Stimulated activated CD4-positive, alpha-beta T cell treated with anti-CD3 and anti-CD28 coated beads, Interleukin-12 subunit alpha, Interleukin-12 subunit beta, amount 100 ng/mL, for 24 hours (primary cell): ENCODE measurements at regions not wholly inside any gene's neighbourhood (a gene's known extent, or its start where the extent isn't known, plus 50 kb on each side); places are given as distances from the start of the nearest gene placed in this dataset.
"Not testable (repeated sequence)": the region's sequence is repeated elsewhere in the genome, so short reads cannot be mapped to it uniquely, and the experiment has no call there.

Experiments used
- DNase-seq, 2 experiments: peaks; one replicate each; pipeline ENCODE4 v3.0.0-alpha.2; 2020; ENCODE audit warnings: low read depth in 2 of 2

DNA sequence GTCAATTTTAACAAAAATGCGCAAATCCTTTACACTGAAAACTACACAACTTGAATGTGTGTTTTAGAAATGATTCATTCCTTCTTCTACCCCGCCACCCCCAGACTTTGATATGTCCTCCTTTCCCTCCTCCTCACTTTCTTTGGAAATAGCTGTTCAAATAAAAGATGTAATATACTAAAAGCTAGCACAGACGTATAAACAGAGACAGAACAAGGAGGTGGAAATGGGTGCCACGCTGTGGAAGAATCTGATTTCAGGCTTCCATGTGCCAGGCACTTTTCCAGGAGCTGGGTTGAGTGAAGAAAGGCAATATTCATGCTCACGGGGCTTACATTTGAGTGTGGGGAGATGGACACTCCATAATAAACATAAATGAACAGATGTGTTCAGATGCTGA is 246.6 kb downstream of the ZNF92 start:
- DNase-seq, result not testable (repeated sequence)

DNA sequence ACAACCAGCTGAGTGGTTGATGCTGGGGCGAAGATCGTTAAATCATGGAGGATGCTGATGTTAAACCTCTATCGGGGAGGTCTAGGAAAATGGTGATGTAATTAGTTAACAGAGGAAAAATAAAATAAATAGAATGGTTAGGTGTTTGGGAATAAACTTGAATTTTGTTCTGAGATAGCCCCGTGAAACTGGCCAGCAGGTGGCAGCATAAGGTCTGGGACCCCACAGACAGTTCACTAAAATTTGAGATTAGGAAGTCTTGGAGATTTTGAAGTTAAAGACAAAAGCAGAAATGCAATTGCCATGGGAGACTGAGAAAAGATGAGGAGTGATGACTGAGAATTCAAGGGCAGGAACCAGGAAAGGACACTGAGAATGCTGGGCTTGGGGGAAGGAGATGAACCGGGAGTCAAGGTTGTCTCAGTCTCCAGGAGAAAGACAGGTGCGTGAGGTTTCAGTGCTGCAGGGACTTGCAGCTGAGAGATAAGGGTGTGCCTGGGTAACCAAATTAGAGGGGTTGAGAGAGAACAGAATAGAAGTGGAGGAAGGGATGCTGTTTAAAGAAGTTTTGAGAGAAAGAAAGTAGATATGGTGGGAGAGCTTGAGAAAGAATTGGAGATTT is 248.0 kb downstream of the ZNF92 start:
- DNase-seq, result peak in 1 of 2 experiments; percentile 20

DNA sequence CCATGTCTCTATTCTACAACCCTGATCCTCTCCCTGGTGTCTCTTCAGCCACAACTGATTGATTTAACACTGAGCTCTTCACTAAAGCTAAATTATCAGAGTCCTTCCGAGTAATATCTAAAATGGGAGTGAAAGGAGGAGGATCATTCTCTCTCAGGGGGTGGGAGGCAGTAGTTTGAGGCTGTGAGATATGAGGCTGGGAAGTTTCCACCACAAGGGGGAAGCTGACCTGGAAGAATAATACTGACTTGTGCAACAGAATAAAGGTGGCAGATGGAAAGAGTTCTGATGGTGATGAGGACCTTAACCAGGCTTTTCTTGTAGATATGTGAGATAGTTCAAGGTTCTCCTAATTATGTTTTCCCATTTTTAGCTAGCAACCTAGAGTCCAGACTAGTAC is 241.6 kb upstream of the VKORC1L1 start:
- not testable (repeated sequence) for DNase-seq

DNA sequence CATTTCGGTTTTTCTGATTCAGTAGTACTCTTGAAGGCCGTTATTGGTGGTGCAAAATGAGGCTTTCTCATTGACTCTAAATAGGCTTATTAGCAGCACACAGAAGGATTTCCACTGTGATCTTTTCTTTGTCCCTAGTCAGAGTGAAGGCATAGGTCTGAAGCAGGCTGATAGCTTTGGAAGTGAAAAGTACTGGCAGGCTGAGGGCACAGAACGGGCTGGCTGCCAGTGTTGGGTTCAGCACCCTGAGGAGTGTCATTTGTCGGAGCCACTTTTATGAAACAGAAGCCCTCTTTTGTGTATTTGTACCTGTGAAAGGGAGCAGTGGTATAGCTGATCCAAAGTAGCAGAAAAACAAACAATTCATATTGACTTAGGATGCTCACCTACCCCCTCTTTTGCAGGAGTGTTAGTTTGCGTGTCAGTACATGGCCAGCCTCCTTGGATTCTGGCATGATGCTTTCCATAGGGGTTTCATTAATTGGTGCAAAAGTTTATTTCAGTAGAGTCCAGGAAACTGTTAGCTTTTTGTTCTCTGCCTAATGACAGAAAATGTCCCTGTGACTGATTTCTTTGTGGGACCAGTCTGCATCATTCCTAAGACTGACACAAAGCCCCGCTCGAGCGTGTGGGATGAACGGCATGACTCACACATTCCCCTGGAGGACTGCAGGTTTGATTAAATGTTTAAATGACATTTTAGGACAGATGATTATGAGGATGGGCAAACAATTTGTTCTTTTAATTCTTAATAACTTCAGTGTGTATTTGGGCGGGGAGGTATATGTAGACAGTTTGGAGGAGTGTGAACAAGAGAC is 239.1 kb upstream of the VKORC1L1 start:
- not testable (repeated sequence) for DNase-seq

DNA sequence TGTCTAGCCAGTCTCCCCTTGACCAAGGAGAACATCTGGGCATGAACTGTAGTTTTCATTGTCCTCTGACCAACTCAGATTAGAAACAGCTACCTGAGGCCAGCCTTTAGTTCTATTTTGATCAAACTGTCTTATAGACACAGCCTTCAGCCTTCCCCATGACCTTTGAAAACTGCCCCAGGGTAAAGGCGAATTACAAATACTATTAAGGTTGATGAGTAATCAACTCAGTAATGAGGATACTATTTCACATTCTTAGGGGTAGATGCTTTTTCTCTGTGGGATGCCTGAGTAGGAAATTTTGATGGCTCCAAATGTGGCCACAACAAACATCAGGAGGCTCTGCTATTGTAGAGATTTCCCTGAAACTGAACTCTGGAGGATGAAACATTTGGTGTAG is 234.0 kb upstream of the VKORC1L1 start:
- DNase-seq, result not testable (repeated sequence)

DNA sequence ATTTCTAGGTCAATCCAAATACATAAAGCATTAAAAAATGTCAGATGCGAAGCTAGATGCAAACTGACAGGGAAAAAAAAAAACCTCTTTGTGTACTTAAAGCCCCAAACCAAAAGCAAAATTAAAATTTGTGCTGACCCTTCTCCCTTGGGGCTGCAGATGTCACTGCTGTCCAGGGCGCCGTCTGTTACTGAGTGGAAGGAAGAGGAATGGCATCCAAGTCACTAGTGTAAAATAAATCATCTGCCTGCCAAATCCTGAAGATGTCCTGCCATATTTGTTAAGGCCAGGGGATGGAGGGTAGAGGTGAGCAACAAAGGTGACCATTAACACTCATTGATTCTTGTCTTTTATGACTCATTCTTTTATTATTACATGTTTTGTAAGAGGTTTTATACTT is 233.2 kb upstream of the VKORC1L1 start:
- DNase-seq, result not testable (repeated sequence)

DNA sequence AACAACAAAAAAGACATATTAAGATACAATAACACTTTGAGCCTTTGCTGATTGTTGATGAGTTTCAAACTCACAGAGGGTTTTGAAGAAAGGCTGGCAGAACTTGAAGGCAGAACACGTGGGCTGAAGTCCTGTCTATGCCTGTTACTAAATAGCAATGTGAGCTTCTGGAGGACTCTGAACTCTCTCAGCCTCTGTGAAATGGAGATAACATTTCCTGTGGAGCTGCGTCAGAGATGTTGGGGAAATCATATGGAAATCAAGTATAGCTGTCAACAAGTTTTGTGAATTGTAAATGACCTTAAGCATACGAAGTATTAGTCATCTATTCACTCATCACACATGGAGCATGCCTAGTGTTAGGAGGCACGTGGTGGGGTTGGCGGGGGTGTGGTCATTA is 229.4 kb upstream of the VKORC1L1 start:
- DNase-seq, result not testable (repeated sequence)

DNA sequence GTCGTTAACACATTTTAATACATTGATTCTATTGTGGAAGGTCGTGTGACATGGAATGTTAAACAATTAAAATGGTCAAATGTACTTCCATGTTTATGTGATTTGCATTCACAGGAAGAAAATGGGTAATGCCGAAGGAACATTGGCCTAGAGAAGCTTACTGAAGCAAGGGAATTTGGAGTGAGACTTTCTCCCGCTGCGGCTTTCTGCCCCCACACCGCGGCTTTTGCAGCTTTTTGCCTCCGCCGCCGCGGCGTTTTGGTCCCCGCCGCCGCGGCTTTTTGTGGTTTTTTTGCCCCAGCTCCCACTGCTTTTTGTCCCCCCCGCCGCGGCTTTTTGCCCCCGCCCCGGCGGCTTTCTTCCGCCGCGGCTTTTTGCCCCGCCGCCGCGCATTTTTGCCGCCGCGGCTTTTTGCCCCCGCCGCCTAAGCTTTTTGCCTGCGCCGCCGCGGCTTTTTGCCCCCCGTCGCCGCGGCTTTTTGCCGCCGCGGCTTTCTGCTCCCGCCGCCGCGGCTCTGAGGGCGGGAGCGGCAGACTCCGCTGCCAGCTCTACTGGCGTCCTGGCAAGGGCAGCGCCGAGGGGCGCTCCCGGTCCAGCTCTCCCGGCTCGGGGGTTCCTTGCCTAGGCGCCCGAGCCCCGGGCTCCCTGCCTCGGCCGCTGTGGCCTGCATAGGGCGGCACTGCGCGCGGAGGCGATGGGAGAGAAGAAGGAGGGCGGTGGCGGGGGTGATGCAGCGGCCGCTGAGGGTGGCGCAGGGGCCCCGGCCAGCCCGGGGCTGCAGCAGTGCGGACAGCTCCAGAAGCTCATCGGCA is 225.5 kb upstream of the VKORC1L1 start:
- not testable (repeated sequence) for DNase-seq

DNA sequence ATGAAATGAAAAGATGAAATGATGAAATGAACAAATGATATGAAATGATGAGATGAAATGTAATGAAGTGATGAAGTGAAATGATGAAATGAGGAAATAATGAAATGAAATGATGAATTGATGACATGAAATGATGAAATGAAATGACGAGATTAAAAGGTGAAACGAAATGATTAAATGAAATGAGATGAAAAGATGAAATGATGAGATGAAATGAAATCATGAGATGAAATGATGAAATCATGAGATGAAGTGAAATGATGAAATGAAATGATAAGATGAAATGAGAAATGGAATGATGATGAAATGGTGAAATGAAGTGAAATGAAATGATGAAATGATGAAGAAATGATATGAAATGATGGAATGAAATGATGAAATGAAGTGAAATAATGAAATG is 221.7 kb upstream of the VKORC1L1 start:
- not testable (repeated sequence) for DNase-seq

DNA sequence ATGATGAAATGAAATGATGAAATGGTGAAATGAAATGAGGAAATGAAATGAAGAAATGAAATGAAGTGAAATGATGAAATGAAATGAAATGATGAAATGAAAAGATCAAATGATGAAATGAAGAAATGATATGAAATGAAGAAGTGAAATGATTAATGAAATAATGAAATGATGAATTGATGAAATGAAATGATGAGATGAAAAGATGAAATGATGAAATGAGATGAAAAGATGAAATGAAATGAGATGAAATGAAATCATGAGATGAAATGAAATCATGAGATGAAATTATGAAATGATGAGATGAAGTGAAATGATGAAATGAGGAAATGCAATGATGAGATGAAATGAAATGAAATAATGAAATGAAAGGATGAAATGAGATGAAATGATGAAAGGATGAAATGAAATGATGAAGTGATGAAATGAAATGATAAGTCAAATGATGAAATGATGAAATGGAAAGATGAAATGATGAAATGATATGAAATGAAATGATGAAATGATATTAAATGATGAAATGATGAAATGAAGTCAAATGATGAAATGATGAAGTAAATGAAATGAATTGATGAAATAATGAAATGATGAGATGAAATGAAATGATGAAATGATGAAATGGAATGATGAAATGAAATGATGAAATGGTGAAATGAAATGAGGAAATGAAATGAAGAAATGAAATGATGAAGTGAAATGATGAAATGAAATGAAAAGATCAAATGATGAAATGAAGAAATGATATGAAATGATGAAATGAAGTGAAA is 220.9 kb upstream of the VKORC1L1 start:
- DNase-seq, result not testable (repeated sequence)

DNA sequence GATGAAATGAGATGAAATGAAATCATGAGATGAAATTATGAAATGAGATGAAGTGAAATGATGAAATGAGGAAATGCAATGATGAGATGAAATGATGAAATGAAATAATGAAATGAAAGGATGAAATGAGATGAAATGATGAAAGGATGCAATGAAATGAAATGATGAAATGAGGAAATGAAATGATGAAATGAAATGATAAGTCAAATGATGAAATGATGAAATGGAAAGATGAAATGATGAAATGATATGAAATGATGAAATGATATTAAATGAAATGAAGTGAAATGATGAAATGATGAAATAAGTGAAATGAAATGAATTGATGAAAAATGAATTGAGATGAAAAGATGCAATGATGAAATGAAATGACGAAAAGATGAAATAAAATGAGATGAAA is 220.2 kb upstream of the VKORC1L1 start:
- DNase-seq, result not testable (repeated sequence)

DNA sequence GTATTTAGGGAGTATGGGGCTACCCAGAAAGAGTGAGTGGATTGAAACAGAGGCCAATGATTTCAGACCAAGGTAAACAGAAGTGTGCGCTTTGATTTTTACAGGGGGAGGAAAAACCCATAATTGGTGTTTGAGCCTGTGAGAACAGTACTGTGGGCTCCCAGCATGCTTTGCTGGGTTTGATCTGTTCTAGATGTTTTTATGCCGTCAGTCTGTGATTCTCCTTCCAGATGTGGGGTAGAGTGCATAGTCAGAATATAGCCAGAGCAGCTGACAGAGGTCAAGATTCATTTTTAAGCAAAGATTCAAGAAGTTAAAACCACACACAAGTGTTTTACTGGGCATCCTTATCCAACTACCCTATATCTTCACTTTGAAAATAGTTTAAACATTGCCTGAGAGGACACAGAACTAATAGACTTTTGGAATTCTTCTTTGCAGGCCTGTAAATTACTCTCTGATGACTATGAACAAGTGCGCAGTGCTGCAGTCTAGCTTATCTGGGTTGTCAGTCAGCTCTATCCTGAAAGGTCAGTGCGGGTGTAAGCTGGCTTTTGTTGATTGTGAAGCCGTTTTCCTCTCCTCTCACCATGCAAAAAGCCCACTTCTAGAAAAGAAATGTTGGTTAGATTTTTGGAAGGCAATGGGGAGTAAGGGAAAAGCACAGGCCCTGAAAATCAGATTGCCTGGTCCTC is 216.2 kb upstream of the VKORC1L1 start:
- not testable (repeated sequence) for DNase-seq

DNA sequence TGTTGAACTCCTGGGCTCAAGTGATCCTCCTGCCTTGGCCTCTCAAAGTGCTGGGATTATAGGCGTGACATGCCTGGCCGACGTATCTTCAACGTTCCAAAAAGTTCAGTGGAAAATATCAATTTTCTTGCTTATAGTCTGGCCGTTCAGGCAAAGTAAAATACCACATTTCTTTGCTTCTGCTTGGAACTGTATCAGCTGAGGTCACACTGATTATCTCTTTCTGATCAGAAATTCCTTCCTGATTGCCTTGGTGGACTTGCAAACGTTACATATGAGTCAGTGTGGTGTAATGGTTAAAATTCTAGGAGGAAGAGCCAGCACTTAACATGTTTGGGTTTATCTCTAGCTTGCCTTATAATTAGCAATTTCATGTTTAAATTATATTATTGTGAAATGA is 189.5 kb upstream of the VKORC1L1 start:
- DNase-seq, result not testable (repeated sequence)

DNA sequence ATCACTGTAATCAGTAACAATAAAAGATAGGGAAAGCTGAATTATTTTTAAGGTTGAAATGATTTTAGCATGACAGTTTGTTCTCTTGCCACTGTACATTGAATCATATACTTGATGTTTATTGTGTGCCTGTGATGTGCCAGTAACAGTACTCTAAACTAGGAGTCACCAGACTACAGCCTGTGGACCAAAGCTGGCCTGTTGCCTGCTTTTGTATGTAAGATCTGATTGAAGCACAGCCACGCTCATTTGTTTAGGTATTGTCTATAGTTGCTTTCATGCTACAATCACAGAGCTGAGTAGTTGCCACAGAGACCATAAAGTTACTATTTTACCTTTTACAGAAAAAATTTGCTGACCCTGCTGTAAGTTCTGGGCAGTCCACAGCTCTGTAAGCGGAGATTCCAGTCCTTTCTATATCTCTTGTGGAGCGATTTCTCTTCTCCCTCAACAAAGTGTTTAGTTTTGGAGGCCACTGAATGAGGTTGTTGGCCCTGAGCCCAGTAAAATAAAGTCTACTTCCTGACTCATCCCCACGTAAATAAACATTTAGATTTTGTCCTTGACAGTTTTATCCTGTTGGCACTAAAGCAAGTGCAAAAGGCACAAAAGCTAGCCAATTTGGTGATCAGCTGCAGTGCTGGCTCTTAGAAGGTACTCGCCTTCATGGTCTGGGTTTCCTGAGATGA is 173.7 kb upstream of the VKORC1L1 start:
- DNase-seq, result not testable (repeated sequence)

DNA sequence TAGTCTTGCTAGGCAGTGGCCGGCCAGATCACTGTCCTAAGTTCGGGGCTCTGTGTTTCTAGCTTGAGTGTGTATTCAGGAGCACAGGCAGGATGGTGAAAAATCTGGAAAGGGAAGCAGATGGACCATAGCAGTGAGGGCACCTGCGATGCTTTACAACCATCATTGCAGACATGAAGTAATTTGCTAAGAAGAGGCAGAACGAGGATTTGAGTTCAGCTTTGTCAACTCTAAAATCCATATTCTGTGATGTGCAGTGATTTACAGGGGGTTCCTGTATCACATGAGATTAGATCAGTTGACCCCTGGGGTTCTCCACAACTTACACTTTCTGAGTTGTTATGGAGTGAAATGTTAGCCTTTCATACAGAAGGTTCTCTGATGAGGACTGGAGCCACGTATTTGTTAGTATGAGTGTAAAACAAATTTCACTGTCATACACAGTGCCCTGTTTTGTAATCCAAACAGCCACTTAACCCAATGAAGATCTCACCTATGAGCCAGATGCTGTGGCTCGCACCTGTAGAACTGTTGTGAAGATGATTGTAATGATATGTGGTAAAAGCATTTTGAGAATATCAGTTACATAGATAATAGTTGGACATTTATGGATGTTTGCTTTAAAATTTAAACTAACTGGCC is 173.0 kb upstream of the VKORC1L1 start:
- DNase-seq, result not testable (repeated sequence)

DNA sequence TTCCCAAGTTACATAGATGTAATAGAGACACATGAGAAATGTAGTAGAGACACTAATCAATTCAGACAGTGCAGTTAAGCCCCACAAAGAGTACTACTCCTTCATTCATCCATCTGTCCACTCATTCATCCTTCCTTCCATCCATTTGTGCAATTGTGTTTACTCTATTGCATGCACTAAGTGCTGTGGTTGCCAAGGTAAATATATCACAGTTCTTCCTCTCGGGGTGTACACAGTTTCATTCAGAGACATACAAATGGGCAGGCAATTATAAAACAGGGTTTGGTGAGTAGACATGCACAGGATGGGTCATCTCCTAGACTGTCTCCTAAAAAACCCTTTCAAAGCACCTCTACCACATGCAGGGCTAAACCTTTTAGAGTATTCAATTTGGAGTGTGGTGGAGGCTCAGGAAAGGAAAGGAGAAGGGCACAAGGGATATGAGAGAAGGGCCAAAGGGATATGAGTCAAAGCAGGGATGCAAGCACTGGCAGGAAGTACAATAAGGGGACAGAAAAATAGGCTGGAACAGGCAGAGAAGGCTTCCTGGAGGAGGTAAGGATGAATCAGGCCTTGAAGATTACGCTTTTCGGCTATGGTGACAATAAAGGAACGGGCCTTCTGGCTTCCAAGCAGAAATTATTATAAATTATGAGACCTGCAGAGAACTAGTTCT is 153.6 kb upstream of the VKORC1L1 start:
- DNase-seq, result not testable (repeated sequence)

DNA sequence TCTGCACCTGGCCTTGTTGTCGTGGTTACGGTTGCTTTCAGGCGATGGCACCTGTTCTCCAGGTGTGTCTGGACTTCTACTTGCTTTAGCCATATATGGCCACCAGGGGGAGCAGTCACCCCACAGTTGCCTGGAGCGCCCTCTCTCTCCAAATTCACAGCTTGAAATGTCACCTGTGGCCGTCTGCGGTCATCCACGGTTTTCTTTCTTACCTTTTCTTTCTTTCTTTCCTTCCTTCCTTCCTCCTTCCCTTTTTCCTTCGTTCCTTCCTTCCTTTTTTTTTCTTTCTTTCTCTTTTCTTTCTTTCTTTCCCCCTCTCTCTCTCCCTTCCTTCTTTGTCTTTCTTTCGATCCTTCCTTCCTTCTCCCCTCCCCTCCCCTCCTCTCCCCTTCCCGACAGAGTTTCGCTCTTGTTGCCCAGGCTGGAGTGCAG is 150.5 kb upstream of the VKORC1L1 start:
- peak; percentile 23 to 41 for DNase-seq

DNA sequence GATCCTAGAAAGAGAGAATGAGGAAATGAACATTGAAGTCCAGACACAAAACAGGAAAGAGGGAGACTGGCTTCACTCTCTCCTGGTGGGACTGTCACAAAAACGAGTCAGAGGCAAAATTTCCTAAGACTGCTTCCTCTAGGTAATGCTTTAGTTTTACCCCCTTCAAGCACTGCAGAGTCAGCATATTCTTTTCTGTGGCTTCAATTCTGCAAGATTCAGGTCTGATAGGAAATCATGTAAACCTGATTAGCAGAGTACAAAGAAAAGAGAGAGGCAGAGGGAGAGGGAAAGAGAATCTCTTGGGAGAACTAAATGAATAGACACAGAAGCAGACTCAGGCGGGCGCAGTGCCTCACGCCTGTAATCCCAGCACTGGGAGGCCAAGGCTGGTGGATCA is 145.7 kb upstream of the VKORC1L1 start:
- DNase-seq, result not testable (repeated sequence)

DNA sequence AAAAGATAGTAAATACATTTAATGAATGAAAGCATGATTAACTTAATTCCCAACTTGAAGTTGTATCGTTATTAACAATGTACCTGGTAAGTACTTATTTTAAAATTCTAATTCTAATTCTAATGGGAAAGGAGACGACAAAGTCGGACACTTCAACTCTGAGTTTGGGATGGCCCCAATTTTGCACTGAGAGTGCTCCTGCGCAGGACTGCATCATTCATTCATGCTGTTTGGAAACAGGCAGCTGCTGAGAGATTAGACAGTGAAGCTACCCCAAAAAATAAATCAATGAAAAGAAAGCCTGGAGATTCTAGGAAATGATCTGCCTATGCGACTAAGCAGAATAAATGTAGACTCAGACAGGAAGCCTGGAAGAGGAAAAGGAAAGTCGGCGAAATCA is 141.7 kb upstream of the VKORC1L1 start:
- DNase-seq, result no peak
